HEK293 (cell line): ENCODE measurements at regions not wholly inside any gene's neighbourhood (a gene's known extent, or its start where the extent isn't known, plus 50 kb on each side); places are given as distances from the start of the nearest gene placed in this dataset.

Experiments
- ZBTB49 ChIP-seq: fragments of 450-650 bp; formaldehyde crosslinking; IDR thresholded peaks from 2 replicates; pipeline ENCODE4 v1.5.1; 2016; ENCODE audit warnings: missing biosample characterization, missing genetic modification characterization, low read depth
- ZNF24 ChIP-seq: fragments of 450-650 bp; formaldehyde crosslinking; IDR thresholded peaks from 2 replicates; pipeline ENCODE4 v1.5.1; 2016; ENCODE audit warnings: missing biosample characterization, missing genetic modification characterization
- ZNF324 ChIP-seq: fragments of 450-650 bp; formaldehyde crosslinking; IDR thresholded peaks from 2 replicates; pipeline ENCODE4 v1.5.1; 2016; ENCODE audit warnings: missing biosample characterization, missing genetic modification characterization
- ZNF350 ChIP-seq: fragments of 450-650 bp; formaldehyde crosslinking; IDR thresholded peaks from 2 replicates; pipeline ENCODE4 v1.5.0; 2017; ENCODE audit warnings: missing biosample characterization, mild to moderate bottlenecking, missing genetic modification characterization
- ZNF792 ChIP-seq: fragments of 450-650 bp; formaldehyde crosslinking; IDR thresholded peaks from 2 replicates; pipeline ENCODE4 v1.5.1; 2016; ENCODE audit warnings: missing biosample characterization, missing genetic modification characterization
- TF ChIP-seq, protein P1 (sequence below): fragments of 450-650 bp; formaldehyde crosslinking; IDR thresholded peaks from 2 replicates; pipeline ENCODE4 v1.5.1; 2016; ENCODE audit warnings: missing biosample characterization, missing genetic modification characterization
- TF ChIP-seq, protein P2 (sequence below): fragments of 450-650 bp; formaldehyde crosslinking; IDR thresholded peaks from 2 replicates; pipeline ENCODE4 v1.5.1; 2016; ENCODE audit warnings: missing biosample characterization, missing genetic modification characterization

DNA sequence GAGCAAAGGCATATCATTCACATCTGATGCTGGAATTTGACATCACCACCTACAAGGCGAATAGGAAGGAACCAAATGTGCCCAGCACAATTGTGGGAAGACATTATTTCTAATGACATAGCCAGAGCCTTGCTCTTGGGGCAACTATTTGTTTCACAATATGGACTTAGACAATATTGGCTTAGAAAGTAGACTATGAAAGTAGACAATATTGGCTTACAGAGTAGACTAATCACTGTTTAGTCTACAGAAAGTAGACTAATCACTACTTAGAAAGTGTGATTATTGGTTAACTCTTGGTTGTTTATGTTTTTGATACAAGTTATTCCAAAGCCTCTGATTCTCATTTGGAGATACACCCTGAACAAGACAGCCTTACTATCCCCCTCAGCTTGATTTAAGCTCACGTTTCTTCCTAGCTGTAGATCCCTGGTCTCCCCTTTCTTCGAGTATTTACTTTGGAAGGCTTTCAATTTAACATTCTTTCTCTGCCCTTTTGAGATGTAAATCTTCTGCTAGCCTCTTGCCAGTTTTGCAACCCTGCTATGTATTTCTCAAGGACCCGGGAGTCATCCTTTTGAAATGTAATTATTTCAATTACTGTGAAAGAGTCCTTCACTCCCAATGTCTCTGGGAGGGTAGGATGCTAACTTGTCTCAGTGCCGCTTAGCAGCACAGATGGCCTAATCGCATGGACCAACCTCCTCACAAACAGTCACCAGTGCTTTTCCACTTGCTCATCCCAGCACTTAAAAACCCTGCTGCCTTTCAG, 843.2 kb downstream of the GALC start:
- TF ChIP-seq ZNF324 (tag by site-specific recombination) (no peak), ZNF24 (no peak), ZBTB49 (tag by site-specific recombination) (no peak), ZNF792 (no peak), ZNF350 (tag by site-specific recombination) (no peak)
- TF ChIP-seq, protein P1, sequence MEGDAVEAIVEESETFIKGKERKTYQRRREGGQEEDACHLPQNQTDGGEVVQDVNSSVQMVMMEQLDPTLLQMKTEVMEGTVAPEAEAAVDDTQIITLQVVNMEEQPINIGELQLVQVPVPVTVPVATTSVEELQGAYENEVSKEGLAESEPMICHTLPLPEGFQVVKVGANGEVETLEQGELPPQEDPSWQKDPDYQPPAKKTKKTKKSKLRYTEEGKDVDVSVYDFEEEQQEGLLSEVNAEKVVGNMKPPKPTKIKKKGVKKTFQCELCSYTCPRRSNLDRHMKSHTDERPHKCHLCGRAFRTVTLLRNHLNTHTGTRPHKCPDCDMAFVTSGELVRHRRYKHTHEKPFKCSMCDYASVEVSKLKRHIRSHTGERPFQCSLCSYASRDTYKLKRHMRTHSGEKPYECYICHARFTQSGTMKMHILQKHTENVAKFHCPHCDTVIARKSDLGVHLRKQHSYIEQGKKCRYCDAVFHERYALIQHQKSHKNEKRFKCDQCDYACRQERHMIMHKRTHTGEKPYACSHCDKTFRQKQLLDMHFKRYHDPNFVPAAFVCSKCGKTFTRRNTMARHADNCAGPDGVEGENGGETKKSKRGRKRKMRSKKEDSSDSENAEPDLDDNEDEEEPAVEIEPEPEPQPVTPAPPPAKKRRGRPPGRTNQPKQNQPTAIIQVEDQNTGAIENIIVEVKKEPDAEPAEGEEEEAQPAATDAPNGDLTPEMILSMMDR (tag by site-specific recombination): no peak
- TF ChIP-seq, protein P2, sequence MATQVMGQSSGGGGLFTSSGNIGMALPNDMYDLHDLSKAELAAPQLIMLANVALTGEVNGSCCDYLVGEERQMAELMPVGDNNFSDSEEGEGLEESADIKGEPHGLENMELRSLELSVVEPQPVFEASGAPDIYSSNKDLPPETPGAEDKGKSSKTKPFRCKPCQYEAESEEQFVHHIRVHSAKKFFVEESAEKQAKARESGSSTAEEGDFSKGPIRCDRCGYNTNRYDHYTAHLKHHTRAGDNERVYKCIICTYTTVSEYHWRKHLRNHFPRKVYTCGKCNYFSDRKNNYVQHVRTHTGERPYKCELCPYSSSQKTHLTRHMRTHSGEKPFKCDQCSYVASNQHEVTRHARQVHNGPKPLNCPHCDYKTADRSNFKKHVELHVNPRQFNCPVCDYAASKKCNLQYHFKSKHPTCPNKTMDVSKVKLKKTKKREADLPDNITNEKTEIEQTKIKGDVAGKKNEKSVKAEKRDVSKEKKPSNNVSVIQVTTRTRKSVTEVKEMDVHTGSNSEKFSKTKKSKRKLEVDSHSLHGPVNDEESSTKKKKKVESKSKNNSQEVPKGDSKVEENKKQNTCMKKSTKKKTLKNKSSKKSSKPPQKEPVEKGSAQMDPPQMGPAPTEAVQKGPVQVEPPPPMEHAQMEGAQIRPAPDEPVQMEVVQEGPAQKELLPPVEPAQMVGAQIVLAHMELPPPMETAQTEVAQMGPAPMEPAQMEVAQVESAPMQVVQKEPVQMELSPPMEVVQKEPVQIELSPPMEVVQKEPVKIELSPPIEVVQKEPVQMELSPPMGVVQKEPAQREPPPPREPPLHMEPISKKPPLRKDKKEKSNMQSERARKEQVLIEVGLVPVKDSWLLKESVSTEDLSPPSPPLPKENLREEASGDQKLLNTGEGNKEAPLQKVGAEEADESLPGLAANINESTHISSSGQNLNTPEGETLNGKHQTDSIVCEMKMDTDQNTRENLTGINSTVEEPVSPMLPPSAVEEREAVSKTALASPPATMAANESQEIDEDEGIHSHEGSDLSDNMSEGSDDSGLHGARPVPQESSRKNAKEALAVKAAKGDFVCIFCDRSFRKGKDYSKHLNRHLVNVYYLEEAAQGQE: no peak
